Caco-2 (cell line): ENCODE measurements at regions not wholly inside any gene's neighbourhood (a gene's known extent, or its start where the extent isn't known, plus 50 kb on each side); places are given as distances from the start of the nearest gene placed in this dataset.

Experiments
- BruUV-seq: library from RNA; stranded (reverse); fragments of 400-500 nt; replicated peaks from 2 replicates; lab custom pipeline; 2021; lab: Mats Ljungman, UMichigan
- CTCF ChIA-PET: fragments of 300-600 bp; sonication (Branson Sonifier 250); formaldehyde crosslinking; loops from one replicate; lab custom pipeline; 2022; ENCODE audit warnings: antibody characterized with exemption; lab: Charles Lee
- POLR2A ChIA-PET: fragments of 300-600 bp; sonication (Branson Sonifier 250); formaldehyde crosslinking; loops from one replicate; lab custom pipeline; 2022; ENCODE audit warnings: antibody characterized with exemption; lab: Charles Lee
- DNase-seq, 2 experiments: peaks; one replicate each; pipeline versions ENCODE4 v3.0.0 to v3.0.0-alpha.2; 2020 to 2022
- H3K27me3 ChIP-seq: replicated peaks from 2 replicates; pipeline ENCODE4 v1.6.0; 2011; ENCODE audit warnings: low read length; ENCODE audit not compliant: control insufficient read depth, insufficient read depth
- H3K36me3 ChIP-seq: 2 replicates; pipeline ENCODE4 v1.5.1; 2011; ENCODE audit warnings: low read length; ENCODE audit not compliant: control insufficient read depth, insufficient read depth
- H3K4me1 ChIP-seq: fragments of 250-450 bp; sonication (Bioruptor Pico); 2 replicates; pipeline ENCODE4 v1.5.1; 2020; ENCODE audit warnings: mild to moderate bottlenecking
- H3K4me3 ChIP-seq: 2 replicates; pipeline ENCODE4 v1.5.1; 2011; ENCODE audit warnings: low read depth, mild to moderate bottlenecking, control low read depth, low read length
- H3K9me3 ChIP-seq: fragments of 250-450 bp; sonication (Bioruptor Pico); 2 replicates; pipeline ENCODE4 v1.5.1; 2020; ENCODE audit warnings: mild to moderate bottlenecking, moderate library complexity
- H3K27ac Mint-ChIP-seq: one replicate; pipeline ENCODE4 v1.8.0; 2022; ENCODE audit warnings: mixed read lengths; ENCODE audit not compliant: unreplicated experiment
- H3K27me3 Mint-ChIP-seq: one replicate; pipeline ENCODE4 v1.8.0; 2022; ENCODE audit warnings: mixed read lengths; ENCODE audit not compliant: insufficient read depth, unreplicated experiment
- H3K36me3 Mint-ChIP-seq: one replicate; pipeline ENCODE4 v1.8.0; 2022; ENCODE audit warnings: mild to moderate bottlenecking, mixed read lengths; ENCODE audit not compliant: insufficient read depth, unreplicated experiment
- H3K4me1 Mint-ChIP-seq: one replicate; pipeline ENCODE4 v1.8.0; 2022; ENCODE audit warnings: low read depth, mixed read lengths; ENCODE audit not compliant: unreplicated experiment
- H3K4me3 Mint-ChIP-seq: one replicate; pipeline ENCODE4 v1.8.0; 2022; ENCODE audit warnings: mild to moderate bottlenecking, moderate library complexity, mixed read lengths; ENCODE audit not compliant: unreplicated experiment
- H3K9me3 Mint-ChIP-seq: one replicate; pipeline ENCODE4 v1.8.0; 2022; ENCODE audit warnings: mixed read lengths; ENCODE audit not compliant: unreplicated experiment
- intact Hi-C: fragments of 100-400 bp; cut with micrococcal nuclease; formaldehyde crosslinking; loops from one replicate; pipeline ENCODE4 v1.10.0; 2022; ENCODE audit not compliant: unreplicated experiment
- TF ChIP-seq, protein P1 (sequence below), 2 experiments: fragments of 200-600 bp in 1 of 2; IDR thresholded peaks; 1 replicate in 1 of 2; 2 replicates in 1 of 2; pipeline versions ENCODE4 v1.5.1 to v1.8.0; 2011 to 2022; ENCODE audit warnings: antibody characterized with exemption in 1 of 2, control low read depth in 1 of 2, inconsistent platforms in 1 of 2, low read depth in 1 of 2, low read length in 1 of 2, mild to moderate bottlenecking in 1 of 2, moderate library complexity in 1 of 2; ENCODE audit not compliant: insufficient read depth in 1 of 2, severe bottlenecking in 1 of 2, unreplicated experiment in 1 of 2

DNA sequence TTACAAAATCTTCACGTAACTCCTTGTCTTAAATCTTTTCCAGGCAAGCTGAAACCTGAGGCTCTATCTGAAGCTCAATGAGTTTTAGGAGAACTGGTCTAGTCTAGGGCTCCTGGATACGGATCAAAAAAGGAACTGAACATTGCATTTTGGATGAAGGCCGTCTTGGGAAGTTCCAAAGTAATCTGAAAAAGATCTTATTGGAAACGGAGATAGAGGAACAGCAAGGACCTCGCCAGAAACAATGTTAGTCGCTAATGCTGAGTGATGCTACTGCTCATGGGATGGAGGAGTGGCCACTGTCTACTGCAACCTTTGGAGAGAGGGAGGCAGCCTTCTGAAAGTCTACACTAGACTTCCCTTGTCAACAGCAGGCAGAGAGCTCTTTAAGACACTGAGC is 91.4 kb upstream of the ATXN1 start:
- Mint-ChIP-seq H3K36me3 (no peaks in the 10 kb centered on the region), H3K4me3 (no peak overlapping the region), H3K27ac (no peak overlapping the region), H3K9me3 (no peaks in the 10 kb centered on the region), H3K4me1 (no peaks in the 10 kb centered on the region), H3K27me3 (peaks cover 5% of the 10 kb centered on the region)
- Histone ChIP-seq H3K36me3 (no peaks in the 10 kb centered on the region), H3K9me3 (no peaks in the 10 kb centered on the region), H3K4me3 (no peak overlapping the region), H3K27me3 (no peaks in the 10 kb centered on the region; the same call in none of the 2 replicates), H3K4me1 (no peaks in the 10 kb centered on the region)
- no TSS peak for BruUV-seq
- intact Hi-C loops, result no loop called here
- DNase-seq, result no peak
- TF ChIP-seq, protein P1, sequence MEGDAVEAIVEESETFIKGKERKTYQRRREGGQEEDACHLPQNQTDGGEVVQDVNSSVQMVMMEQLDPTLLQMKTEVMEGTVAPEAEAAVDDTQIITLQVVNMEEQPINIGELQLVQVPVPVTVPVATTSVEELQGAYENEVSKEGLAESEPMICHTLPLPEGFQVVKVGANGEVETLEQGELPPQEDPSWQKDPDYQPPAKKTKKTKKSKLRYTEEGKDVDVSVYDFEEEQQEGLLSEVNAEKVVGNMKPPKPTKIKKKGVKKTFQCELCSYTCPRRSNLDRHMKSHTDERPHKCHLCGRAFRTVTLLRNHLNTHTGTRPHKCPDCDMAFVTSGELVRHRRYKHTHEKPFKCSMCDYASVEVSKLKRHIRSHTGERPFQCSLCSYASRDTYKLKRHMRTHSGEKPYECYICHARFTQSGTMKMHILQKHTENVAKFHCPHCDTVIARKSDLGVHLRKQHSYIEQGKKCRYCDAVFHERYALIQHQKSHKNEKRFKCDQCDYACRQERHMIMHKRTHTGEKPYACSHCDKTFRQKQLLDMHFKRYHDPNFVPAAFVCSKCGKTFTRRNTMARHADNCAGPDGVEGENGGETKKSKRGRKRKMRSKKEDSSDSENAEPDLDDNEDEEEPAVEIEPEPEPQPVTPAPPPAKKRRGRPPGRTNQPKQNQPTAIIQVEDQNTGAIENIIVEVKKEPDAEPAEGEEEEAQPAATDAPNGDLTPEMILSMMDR (IDR thresholded peaks at IDR 0.05; ENCODE audit: insufficient read depth in 1 of 2, low read depth in 1 of 2, low read length in 1 of 2, severe bottlenecking in 1 of 2, unreplicated experiment in 1 of 2), result no peak
- POLR2A ChIA-PET, result no interaction called here
- CTCF ChIA-PET, result no interaction called here

DNA sequence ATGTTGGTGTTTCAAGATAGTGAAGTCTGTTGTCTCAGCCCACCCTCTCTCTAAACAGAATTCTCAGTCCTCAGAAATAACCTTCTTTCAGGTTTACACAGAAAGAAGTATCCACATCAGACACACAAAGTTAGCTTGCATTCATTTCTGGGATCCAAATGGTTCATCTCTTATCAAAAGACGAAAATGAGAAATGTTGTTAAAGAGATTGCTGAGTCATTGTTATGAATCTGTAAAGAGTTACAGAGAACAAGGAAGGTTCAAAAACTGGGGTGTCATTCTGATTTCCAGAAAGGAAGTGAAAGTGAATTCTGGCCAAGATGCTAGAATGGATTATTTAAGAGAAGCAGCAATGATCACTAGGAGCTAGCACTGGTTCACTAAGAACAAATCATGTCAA is 90.5 kb upstream of the ATXN1 start:
- intact Hi-C loops, result no loop called here
- CTCF ChIA-PET, result no interaction called here
- no peaks in the 10 kb centered on the region for H3K9me3 ChIP-seq
- no peak overlapping the region for H3K27ac Mint-ChIP-seq
- H3K4me3 ChIP-seq, result no peak overlapping the region
- no peaks in the 10 kb centered on the region for H3K9me3 Mint-ChIP-seq
- peaks cover 5% of the 10 kb centered on the region for H3K27me3 Mint-ChIP-seq
- H3K36me3 ChIP-seq, result no peaks in the 10 kb centered on the region
- H3K4me3 Mint-ChIP-seq, result no peak overlapping the region
- BruUV-seq, result no TSS peak
- no peaks in the 10 kb centered on the region for H3K36me3 Mint-ChIP-seq
- H3K27me3 ChIP-seq, result no peaks in the 10 kb centered on the region; the same call in none of the 2 replicates
- POLR2A ChIA-PET, result no interaction called here
- no peaks in the 10 kb centered on the region for H3K4me1 Mint-ChIP-seq
- TF ChIP-seq, protein P1 (IDR thresholded peaks at IDR 0.05; ENCODE audit: insufficient read depth in 1 of 2, low read depth in 1 of 2, low read length in 1 of 2, severe bottlenecking in 1 of 2, unreplicated experiment in 1 of 2), result no peak
- no peaks in the 10 kb centered on the region for H3K4me1 ChIP-seq
- no peak for DNase-seq

DNA sequence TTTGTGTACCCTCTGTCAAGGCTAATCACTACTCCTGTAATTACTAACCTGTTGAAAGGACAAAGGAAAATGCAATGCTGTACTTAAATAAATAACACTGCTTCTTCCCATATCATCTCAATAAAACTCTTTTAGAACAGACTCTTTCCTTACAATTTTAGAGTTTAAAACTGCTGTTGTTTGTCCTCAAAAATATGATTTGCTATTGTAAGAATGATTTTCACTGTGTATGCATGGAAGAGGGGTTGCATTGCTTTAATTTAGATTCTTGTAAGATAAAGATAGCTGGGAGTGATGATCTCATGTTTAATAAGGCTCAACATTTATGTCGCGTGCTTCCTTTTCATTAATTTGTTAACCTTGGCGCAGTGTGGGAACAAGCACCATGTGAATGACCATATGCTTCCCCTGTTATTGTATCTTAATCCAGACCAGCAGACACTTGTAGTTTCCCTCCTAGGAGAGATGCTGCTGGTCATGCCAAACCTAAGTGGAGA is 89.8 kb upstream of the ATXN1 start:
- no peaks in the 10 kb centered on the region for H3K36me3 Mint-ChIP-seq
- no TSS peak for BruUV-seq
- intact Hi-C loops, result no loop called here
- H3K9me3 Mint-ChIP-seq, result no peaks in the 10 kb centered on the region
- TF ChIP-seq, protein P1 (IDR thresholded peaks at IDR 0.05; ENCODE audit: insufficient read depth in 1 of 2, low read depth in 1 of 2, low read length in 1 of 2, severe bottlenecking in 1 of 2, unreplicated experiment in 1 of 2), result no peak
- ChIA-PET CTCF (no interaction called here), POLR2A (no interaction called here)
- no peaks in the 10 kb centered on the region for H3K9me3 ChIP-seq
- no peak overlapping the region for H3K27ac Mint-ChIP-seq
- H3K4me3 Mint-ChIP-seq, result no peak overlapping the region
- H3K27me3 Mint-ChIP-seq, result peaks cover 5% of the 10 kb centered on the region
- no peak for DNase-seq
- H3K27me3 ChIP-seq, result no peaks in the 10 kb centered on the region; the same call in none of the 2 replicates
- H3K4me3 ChIP-seq, result no peak overlapping the region
- no peaks in the 10 kb centered on the region for H3K4me1 ChIP-seq
- H3K4me1 Mint-ChIP-seq, result no peaks in the 10 kb centered on the region
- no peaks in the 10 kb centered on the region for H3K36me3 ChIP-seq
